Upper lobe of left lung (tissue), 4 donors: ENCODE measurements at regions not wholly inside any gene's neighbourhood (a gene's known extent, or its start where the extent isn't known, plus 50 kb on each side); places are given as distances from the start of the nearest gene placed in this dataset.

Source experiments
- CTCF ChIP-seq, 6 experiments: fragments of 450-650 bp in 4 of 6; fragments of 200-600 bp in 2 of 6; sonication (generic) in 2 of 6; IDR thresholded peaks; one replicate each; pipeline ENCODE4 v1.5.1; 2016 to 2019; ENCODE audit warnings: antibody characterized with exemption in 6 of 6
- POLR2A ChIP-seq, 4 donors: fragments of 450-650 bp; IDR thresholded peaks; one replicate each; pipeline ENCODE4 v1.5.1; 2016 to 2017; ENCODE audit warnings: antibody characterized with exemption in 4 of 4, mild to moderate bottlenecking in 2 of 4

GRCh38 chr13:39976481-39976880, 321.0 kb downstream of the COG6 start:
- TF ChIP-seq CTCF (IDR thresholded peaks at IDR 0.05) (no peak), POLR2A (IDR thresholded peaks at IDR 0.05) (no peak)
